Ascending aorta (tissue), 2 donors: ENCODE measurements at regions not wholly inside any gene's neighbourhood (a gene's known extent, or its start where the extent isn't known, plus 50 kb on each side); places are given as distances from the start of the nearest gene placed in this dataset.

Source experiments
- DNase-seq, 2 donors: peaks; one replicate each; pipeline ENCODE4 v3.0.0-alpha.2; 2019; ENCODE audit warnings: low spot score in 2 of 2
- H3K27ac ChIP-seq, 2 donors: fragments of 200-600 bp; sonication (generic); one replicate each; pipeline ENCODE4 v1.5.1; 2016 to 2017; ENCODE audit warnings: mild to moderate bottlenecking in 1 of 2
- H3K27me3 ChIP-seq: fragments of 200-600 bp; sonication (generic); one replicate; pipeline ENCODE4 v1.5.1; 2017
- H3K36me3 ChIP-seq, 2 donors: fragments of 200-600 bp; sonication (generic); one replicate each; pipeline ENCODE4 v1.5.1; 2016
- H3K4me1 ChIP-seq, 2 donors: fragments of 200-600 bp; sonication (generic); one replicate each; pipeline ENCODE4 v1.5.1; 2016 to 2017; ENCODE audit warnings: mild to moderate bottlenecking in 1 of 2
- H3K4me3 ChIP-seq, 2 donors: fragments of 200-600 bp; sonication (generic); one replicate each; pipeline ENCODE4 v1.5.1; 2016 to 2017; ENCODE audit warnings: mild to moderate bottlenecking in 1 of 2
- H3K9me3 ChIP-seq, 2 donors: fragments of 200-600 bp; sonication (generic); one replicate each; pipeline ENCODE4 v1.5.1; 2016
- CTCF ChIP-seq, 3 experiments: fragments of 200-600 bp in 2 of 3; fragments of 450-650 bp in 1 of 3; sonication (generic) in 2 of 3; IDR thresholded peaks; one replicate each; pipeline ENCODE4 v1.5.1; 2016 to 2019; ENCODE audit warnings: antibody characterized with exemption in 3 of 3, mild to moderate bottlenecking in 1 of 3, moderate library complexity in 1 of 3
- intact Hi-C: fragments of 100-400 bp; cut with DNase I; formaldehyde crosslinking; loops from one replicate; pipeline ENCODE4 v1.15.1; 2023

- H3K27ac ChIP-seq: no peak overlapping the region
Observed at GRCh38 chr9:80932947-80933780, 756.2 kb downstream of the TLE1 start.

GRCh38 chr9:80932181-80932580, 757.2 kb downstream of the TLE1 start:
- TF ChIP-seq CTCF (IDR thresholded peaks at IDR 0.05): no peak
- Histone ChIP-seq H3K4me3 (no peak overlapping the region), H3K27ac (no peak overlapping the region), H3K9me3 (no peaks in the 10 kb centered on the region), H3K36me3 (no peaks in the 10 kb centered on the region), H3K4me1 (no peaks in the 10 kb centered on the region), H3K27me3 (no peaks in the 10 kb centered on the region)
- intact Hi-C loops: no loop called here
- DNase-seq: no peak

More at GRCh38 chr9:80932947-80933780, 756.2 kb downstream of the TLE1 start:
- Histone ChIP-seq H3K4me3 (no peak overlapping the region), H3K9me3 (no peaks in the 10 kb centered on the region), H3K27me3 (no peaks in the 10 kb centered on the region), H3K4me1 (no peaks in the 10 kb centered on the region), H3K36me3 (no peaks in the 10 kb centered on the region)
- no peak for DNase-seq
- no peak for TF ChIP-seq CTCF (IDR thresholded peaks at IDR 0.05)
- intact Hi-C loops: no loop called here

- intact Hi-C loops: no loop called here
- H3K36me3 ChIP-seq: no peaks in the 10 kb centered on the region
Observed at GRCh38 chr9:80931163-80931562, 758.2 kb downstream of the TLE1 start.

GRCh38 chr9:80928697-80929096, 760.6 kb downstream of the TLE1 start:
- no peaks in the 10 kb centered on the region for H3K9me3 ChIP-seq
- H3K27ac ChIP-seq: no peak overlapping the region
- TF ChIP-seq CTCF (IDR thresholded peaks at IDR 0.05): no peak
- no peaks in the 10 kb centered on the region for H3K4me1 ChIP-seq
- no peak overlapping the region for H3K4me3 ChIP-seq
- intact Hi-C loops: no loop called here
- H3K27me3 ChIP-seq: no peaks in the 10 kb centered on the region
- H3K36me3 ChIP-seq: no peaks in the 10 kb centered on the region
- DNase-seq: no peak

More at GRCh38 chr9:80931163-80931562, 758.2 kb downstream of the TLE1 start:
- TF ChIP-seq CTCF (IDR thresholded peaks at IDR 0.05): no peak
- no peak overlapping the region for H3K4me3 ChIP-seq
- no peaks in the 10 kb centered on the region for H3K9me3 ChIP-seq
- no peak for DNase-seq
- H3K27ac ChIP-seq: no peak overlapping the region
- H3K4me1 ChIP-seq: no peaks in the 10 kb centered on the region
- no peaks in the 10 kb centered on the region for H3K27me3 ChIP-seq

- H3K4me3 ChIP-seq: no peak overlapping the region
- no peak overlapping the region for H3K27ac ChIP-seq
- intact Hi-C loops: no loop called here
- H3K4me1 ChIP-seq: no peaks in the 10 kb centered on the region
- no peak for DNase-seq
- no peak for TF ChIP-seq CTCF (IDR thresholded peaks at IDR 0.05)
- H3K9me3 ChIP-seq: no peaks in the 10 kb centered on the region
- H3K27me3 ChIP-seq: no peaks in the 10 kb centered on the region
- H3K36me3 ChIP-seq: no peaks in the 10 kb centered on the region
Observed at GRCh38 chr9:80926611-80927010, 762.7 kb downstream of the TLE1 start.
